ENCODE measurements at regions not wholly inside any gene's neighbourhood (a gene's known extent, or its start where the extent isn't known, plus 50 kb on each side); places are given as distances from the start of the nearest gene placed in this dataset.

DNA sequence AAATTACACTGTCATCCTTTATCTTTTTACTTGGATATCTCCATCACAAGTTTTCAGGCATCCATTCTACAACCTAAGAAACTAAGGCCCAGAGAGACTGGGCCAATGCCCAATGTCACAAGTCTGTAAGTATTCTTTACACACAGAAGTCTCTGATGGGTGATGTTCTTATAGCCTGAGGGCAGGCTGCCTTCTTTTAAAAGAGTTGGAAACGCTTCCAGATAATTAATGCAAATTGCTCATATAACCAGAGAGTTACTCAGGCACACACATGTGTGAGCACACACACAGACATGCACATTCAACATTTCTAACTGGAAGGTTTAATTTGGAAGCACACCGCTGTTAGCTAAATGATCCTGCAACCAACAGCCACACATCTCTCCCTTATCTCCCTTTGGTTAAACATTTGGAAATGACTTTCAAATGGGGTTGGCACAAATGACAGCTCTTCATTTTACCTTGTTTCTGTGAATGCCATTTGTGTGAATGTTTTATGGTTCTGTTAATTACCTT, 160.8 kb upstream of the TMPO start:
- DNase-seq, result no peak

DNA sequence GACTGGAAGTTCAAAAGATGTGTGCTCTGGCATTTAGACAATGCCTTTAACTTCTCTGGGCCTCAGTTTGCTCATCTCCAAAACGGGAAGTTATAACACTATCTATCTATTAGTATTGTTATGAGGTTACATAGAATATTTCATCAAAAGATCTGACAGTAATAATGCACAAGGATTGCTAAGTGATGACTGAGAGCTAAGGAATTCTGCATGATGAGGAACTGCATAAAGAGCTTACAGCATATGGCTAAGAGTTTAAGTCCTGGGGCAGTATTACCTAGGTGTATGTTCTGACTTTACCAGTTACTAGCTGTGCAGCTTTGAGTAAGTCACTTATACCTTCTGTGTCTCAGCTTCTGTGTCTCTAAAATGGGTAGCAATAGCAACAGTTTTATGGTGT, 160.1 kb upstream of the TMPO start:
- no peak for DNase-seq

DNA sequence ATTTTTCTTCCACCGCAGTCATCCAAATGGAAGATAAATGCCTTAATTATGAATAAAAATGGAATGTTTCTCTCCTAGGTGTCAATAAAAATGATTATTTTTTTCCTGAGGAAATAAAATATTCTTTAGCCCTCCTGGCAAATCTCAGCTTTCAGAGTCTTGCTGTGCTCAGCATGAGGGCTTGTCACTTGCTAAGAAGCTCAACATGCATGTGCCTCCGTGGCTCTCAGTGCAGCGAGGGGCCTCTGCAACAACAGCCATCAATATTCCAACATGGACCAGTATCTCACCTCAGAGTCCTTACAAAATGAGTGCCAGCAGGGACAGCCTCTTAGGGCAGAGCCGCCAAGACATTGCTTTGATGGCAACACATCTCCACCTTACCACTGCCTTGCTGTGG, 159.5 kb upstream of the TMPO start:
- DNase-seq, result no peak

DNA sequence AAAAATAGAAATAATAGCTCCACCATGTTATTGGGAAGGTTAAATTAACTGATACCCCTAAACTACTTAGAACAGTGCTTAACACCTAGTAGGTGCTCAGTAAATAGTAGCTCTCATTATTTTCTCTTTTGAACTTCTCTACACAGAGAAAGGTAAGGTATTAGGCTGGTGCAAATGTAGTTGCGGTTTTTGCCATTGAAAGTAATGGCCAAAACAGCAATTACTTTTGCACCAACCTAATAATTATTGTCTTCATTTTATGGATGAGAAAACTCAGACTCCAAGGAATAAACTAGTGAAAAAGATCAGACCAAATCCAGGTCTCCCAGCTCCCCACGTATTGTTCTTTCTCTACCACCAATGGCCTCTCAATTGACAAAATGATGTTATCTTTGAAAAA, 157.2 kb upstream of the TMPO start:
- DNase-seq, result no peak

DNA sequence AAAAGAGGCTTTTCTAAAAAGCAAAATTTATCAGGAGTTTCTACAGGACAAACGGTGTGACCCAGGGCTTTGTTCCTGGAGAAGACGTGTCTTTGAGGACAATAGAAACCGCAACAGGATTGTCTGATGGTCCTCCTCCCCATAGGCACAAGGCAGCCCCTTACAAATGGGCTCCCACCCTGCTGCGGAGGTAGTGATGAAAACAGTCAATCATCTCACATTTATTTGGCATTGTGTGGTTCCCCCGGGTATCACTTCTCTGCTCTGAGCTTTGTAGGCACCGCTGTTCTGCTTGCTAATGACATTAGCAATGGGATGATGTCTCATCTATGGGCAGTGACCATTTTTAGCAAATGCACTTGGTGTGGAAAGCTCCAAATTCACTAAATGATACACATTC, 155.5 kb upstream of the TMPO start:
- no peak for DNase-seq

DNA sequence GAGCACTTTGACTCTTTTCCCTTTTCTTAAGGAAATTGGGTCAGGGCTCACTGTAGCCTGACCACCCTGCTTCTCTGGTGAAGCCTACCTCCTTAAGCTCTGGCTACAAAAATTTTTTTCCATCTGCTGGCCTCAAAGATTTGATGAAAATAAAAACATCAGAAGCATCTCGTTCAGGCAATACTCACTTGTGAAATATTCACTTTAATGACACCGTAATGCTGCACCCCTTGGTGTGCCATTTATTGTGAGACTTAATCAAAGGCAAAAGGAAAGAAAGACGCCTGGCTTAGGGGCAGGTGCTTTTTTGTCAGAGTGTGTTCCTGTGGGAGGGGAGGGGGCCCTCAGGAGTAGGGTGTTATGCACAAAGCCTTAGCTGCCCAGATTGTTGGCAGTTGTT, 155.0 kb upstream of the TMPO start:
- no peak for DNase-seq

DNA sequence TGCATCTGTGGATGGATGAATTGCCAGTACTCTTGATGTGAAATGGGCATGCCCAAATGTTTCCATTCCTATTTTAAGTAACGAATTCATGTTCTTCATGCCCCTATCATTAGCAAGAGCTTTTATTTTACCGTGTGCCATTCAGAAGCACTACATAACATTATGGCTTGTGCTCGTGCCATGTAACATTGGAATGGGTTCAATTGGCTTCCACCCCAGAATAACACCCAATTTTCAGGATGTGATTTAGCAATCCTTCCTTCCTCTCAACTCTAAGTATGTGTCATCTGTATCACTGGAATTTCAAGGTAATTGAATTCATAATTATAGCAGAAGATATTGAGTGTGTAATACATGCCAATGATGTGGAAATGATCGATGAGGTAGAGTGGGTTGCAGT, 145.8 kb upstream of the TMPO start:
- no peak for DNase-seq

DNA sequence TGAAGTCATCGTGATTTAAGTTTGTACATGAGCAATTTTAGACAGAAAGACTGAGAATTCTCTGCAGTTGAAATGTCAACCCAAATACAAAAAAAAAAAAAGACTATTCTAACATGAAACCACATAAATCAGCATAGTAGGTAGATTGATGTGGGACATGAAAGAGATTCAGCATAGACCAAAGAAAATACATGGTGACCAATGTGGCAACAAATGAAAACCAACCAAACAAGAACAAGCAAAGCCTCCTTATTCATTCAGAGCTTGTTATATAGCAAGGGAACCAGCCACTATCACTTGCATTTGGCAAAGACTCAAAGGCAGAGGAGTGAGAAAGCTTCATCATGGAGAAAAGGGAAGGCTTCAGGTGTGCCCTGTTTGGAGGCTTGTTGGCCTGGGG, 144.4 kb upstream of the TMPO start:
- no peak for DNase-seq

DNA sequence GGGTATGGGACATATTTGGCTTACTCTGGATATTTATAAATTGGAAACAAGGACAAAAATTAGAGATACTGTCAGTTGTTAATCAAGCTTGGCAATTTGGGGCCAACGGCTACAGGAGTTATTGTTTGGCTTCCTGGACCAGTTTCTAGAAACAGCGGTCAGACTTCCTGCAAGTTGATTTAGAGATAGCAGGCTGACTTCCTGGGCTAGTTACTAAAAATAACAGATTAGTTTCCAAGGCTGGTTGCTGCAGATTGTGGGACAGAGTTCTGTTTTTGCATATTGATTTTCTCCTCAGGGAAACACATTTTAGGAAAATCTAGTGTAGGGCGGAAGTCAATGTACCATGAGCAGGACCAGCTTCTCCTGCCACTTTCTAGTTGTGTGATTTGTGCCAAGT, 144.0 kb upstream of the TMPO start:
- DNase-seq, result no peak

DNA sequence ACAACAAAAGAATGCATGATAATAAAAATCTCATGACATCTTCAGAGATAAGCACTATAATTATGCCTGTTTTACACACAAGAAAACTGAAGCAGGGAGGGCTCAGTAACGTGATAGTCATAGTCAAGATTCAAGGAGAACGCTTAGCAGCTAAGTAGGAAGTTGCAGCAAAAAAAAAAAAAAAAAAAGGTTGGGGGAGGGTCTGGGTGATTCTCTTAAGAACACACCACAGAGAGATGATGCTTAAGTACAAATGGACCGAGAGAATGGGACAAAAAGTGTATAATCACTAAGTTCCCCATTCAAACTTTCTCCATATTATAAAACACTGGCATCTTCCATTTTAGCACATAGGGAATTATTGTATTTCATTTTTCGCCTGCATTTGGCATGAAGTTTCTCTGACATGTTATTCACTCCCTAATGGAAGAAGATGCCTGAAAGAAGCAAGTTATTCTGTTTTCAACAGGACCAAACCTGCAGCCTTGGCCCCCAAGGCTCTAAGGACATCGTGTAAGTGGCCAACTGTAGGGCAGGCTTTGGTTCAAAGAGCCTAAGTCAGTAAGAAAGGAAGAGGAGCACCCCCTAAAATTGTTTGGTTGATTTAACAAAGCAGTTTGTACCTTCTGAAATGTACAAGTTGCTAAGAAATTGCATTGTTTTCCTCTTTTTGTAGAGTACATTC, 142.9 kb upstream of the TMPO start:
- DNase-seq, result no peak

DNA sequence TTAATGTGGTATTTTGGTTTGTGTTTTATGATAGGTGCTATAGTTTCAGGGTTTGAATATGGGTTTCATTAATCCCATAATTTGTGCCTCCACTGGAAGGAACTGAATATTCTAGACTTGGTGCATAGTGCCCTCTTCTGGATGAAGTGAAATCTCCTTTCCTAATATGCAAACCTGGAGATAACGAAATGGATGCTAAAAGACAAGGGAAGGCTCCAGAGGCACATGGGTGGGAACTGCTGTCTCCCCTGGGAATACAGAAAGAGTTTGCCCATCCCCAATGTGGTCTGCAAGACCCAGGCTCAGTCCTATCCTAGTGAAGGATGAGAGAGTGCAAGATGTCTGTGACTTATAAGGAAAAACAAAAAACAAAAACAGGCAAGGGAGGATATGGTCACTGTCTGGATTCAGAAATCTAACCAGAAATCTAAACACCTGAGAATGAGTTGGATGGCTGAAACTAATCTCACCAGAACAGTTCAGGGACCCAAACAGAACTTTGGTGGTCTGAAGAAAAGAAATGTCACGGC, 142.3 kb upstream of the TMPO start:
- peak; percentile 41 for DNase-seq

DNA sequence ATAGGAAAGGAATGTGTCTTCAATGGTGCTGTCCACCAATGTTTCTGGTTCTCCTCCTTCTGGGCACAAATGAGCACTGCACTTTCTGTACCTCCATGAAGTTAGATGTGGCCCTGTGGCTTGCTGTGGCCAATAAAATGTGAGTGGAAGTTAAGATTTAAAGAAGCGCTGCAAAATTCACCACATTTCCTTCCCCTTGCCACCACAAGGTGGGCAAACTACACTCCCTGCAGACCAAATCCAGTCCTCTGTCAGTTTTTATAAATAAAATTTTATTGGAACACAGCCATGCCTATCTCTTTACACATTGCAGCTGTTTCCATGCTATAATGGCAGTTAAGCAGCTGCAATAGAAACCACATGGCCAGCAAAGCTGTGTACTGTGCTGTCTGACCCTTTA, 141.4 kb upstream of the TMPO start:
- peak; percentile 12 for DNase-seq

DNA sequence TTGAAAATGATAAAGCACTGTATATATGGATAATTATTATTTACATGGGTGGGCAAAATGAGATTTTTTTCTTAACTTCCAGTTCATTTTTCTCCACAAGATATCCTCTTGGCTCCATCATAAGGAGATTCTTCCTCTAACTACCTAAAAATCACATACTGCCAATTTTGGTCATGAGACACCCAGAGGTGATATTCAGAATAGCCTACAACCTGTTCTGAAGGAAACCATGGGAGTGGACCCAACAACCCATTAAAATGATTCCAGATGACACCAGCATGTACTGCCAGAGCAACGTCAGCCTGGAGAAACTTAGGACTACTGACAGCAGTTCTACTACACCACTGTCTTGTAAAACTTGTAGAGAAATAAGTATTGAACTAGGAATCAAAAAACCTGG, 136.3 kb upstream of the TMPO start:
- no peak for DNase-seq

DNA sequence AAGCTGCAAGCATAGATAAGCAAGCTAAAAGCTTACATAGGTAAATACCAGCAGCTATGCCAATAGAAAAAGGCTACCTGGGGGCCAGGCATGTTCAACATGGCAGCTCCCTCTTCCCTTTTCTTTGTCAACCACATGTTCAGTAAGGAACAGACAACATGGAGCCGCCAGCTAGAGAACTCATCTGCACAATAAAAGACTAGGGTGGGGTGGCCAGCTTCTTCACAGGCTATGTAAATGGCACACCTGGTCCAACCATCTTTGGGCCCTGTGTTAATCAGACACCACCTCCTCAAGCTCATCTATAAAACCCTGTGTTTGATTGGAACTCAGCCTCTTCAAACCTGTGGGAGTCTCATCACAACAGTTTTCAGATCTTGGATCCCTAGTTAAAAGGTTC, 129.7 kb upstream of the TMPO start:
- DNase-seq, result no peak

DNA sequence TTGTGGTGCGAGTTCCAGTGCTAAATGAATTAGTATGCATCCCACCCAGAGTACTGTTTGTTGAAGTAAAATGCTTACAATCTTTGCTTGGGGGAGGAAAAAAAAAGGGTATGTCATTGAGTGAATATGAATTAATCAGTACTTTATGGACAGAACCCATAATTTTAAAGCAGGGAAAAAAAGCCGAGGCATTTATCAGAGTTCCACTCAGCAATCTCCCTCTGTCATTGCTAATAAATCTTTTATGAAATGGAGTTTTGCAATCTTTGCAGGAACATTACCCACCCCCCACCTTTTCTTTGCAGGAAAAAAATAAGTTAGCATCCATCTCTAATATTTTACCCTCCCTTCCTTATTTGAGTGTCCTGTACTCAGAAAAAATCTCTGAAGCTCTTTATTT, 127.9 kb upstream of the TMPO start:
- no peak for DNase-seq

DNA sequence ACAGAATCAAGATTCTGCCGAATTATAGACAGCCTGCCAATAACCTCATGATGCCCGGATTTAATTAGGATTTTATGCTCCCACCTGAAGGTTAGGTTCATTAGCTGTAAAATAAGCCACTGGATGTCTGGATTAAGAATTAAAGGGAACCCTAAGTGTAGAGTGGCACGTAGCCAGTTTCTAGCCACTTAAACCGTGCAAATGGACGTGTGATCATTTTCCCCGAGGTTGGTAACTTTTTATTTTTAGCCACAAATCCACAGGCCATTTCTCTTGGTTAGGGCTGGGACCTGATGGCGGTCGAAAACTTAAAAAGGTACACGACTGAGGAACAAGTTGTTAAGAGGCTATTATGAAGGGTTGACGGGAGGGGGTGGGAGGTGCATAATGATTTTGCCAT, 127.3 kb upstream of the TMPO start:
- DNase-seq, result no peak

DNA sequence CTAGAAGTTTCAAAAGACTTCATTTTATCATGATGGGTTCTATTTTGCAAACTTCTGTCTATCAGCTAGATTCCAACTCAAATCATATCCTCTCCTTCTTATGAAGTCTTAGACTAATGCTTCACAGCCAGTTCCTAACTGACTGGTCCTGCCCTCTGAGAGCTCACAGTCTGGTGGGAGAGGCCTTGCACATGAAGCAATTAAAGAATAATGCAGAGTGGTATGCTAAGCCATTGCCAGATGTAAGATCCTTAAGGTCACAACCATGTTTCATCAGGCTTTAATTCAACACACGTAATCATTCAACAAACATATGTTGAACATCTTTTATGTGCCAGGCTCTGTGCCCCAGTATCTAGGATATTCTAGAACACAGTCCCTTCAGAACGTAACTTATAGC, 125.8 kb upstream of the TMPO start:
- DNase-seq, result no peak

DNA sequence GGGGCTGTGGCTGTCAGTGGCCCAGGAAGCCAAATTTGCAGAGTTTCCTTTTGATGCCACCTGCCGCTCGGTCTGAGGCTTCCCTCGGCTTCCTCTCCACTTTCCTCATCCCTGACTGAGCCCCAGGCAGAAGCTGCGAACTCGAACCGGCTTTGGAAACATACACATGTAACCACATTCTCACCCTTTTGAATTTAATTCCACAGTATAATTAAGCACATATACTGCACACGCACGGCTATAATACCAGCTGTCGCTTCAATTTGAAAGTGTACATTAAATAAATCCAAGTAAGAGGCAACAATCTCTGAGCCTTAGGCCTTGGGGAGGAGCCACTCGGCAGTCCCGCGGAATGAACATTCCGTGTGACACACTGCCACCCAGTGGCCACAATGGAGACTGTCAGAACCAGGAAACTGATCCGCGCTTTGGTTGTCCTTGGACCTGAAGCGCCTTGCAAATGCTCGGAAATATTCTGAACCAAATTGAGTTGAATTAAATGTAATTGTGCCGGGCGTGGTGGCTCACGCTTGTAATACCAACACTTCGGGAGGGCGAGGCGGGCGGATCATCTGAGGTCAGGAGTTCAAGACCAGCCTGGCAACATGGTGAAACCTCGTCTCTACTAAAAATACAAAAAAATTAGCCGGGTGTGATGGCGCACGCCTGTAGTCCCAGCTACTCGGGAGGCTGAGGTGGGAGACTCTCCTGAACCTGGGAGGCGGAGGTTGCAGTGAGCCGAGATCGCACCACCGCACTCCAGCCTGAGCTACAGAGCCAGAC, 117.9 kb upstream of the TMPO start:
- peak; percentile 81 for DNase-seq

DNA sequence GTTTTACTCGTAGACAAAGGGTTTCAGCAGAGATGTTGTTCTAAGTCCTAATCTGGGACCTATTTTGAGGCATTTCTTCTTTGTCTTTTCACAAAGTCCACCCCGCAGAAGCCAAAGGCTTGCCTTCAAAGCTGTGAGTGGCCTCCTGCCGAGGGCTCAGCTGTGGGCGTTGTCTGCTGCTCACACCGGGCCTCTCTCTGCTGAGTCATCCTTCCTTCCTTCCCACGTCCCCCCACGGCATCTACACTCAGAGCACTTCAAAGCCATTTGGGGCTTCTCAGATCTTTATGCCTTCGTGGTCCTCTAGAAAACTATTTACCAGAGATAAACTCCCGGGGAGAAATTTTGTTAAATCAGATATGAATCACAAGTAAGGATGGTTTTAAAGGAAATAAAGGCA, 115.9 kb upstream of the TMPO start:
- DNase-seq, result no peak

DNA sequence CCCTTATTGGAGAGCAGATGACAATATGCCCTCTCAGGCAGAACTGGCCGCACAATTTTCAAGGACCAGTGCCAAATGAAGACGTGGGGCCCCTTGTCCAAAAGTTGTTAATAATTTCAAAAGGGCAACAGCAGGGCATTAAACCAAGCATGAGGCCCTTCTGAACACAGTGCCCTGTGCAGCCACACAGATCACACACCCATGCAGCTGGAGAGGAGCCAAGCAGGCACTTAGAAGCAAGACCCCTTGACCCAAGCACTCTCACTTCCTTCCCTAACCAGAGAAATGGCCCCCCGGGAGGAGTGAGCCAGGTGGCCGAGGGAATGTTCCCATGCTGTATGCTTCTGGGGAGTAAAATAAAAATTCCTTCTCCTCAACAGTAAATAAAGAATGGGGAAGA, 114.0 kb upstream of the TMPO start:
- DNase-seq, result no peak

DNA sequence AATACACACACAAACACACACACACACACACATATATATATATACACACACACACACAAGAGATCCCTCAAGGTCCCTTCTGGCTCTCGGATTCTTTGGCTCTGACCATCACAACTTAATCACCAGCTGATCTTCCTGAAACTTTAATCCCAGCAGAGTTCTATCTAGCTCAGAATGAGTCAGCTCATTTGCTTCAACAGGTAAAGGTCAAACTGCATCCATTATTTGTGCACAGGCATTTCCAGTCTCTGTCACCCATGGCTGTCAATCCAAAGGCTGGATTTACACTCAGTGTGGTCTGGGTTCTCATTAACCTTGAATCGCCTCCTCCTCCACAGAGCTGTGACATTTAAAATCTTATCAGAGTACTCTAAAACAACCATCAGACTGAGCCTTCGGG, 113.3 kb upstream of the TMPO start:
- no peak for DNase-seq

DNA sequence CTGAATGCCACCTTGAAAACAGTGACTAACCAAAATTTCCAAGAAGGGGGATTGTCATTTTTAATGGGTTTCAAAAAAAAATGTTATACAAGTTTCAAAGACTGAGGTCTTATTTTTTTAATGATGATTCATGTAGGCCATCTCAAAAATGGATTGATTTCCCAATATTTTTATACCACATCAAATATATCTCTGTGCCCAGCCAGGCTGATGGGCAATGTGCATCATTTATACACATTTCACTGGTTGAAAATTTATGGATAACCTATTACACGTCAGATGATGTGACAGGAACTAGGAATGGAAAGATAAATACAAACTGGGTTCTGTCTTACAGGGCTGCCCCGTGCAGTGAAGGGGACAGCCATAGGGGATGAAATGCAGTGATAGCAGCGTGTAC, 112.7 kb upstream of the TMPO start:
- no peak for DNase-seq

DNA sequence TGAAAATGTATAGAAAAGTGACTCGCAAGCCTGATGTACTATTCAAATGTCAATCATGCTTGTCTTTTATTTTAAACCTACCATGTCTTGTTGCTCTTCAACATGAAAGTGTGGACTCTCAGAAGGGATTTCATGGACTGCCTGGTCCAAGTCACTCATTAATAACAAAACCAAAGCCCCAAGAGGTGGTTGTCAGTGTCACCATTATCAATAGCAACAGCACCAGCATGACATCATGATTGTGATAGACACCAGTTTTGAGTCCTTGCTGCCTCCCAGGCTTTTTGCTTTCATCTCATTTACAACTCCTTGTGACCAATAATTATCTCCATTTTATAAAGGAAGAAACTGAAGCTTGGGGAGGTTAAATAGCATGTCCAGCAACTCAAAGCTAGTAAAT, 112.0 kb upstream of the TMPO start:
- DNase-seq, result no peak

DNA sequence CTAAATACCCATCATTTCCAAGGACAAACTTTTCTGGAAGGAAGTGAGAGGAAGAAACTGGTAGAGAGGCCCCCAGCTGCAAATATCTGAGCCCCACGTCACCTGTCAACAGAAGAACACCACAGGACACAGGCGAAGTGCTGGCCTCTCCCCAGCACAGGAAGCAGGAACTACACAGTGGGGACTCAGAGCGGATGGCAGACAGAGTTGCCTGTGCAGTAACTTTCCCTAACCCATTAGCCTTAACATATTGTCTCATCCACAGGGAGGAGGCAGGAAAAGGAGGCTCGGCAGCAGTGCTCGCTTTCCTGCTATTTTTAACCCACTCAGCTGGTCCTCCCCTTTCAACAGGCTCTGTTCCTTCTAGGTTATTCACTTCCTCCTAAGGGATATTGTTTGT, 111.5 kb upstream of the TMPO start:
- DNase-seq, result no peak
